ENCODE measurements at regions not wholly inside any gene's neighbourhood (a gene's known extent, or its start where the extent isn't known, plus 50 kb on each side); places are given as distances from the start of the nearest gene placed in this dataset.

DNA sequence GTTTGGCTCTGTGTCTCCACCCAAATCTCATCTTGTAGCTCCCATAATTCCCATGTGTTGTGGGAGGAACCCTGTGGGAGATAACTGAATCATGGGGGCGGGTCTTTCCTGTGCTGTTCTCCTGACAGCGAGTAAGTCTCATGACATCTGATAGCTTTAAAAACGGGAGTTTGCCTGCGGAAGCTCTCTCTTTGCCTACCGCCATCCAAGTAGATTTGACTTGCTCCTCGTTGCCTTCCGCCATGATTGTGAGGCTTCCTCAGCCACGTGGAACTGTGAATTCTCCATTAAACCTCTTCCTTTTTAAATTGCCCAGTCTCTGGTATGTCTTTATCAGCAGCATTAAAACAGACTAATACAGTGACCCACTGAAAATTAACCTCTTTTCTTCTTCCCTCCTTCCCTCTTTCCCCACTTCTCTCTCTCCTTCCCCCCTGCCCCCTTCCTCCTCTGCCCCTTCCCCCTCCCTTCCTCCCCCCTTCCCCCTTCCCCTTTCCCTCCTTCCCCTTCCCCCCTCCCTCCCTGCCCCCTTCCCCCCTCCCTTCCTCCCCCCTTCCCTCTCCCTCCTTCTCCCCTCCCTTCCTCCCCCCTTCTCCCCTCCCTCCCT is 818.8 kb downstream of the SLC4A3 start:
- no peaks in the 10 kb centered on the region for H3K27me3 ChIP-seq
- H3K27ac ChIP-seq, result no peak overlapping the region
- TF ChIP-seq POLR2A (IDR thresholded peaks at IDR 0.05), result no peak
- TF ChIP-seq CTCF (IDR thresholded peaks at IDR 0.05 in 4 of 5, conservative IDR thresholded peaks at IDR 0.05 in 1 of 5), result no peak
- H3K36me3 ChIP-seq, result no peaks in the 10 kb centered on the region
- no peak for ATAC-seq
- H3K4me3 ChIP-seq, result no peak overlapping the region
- H3K9me3 ChIP-seq, result no peaks in the 10 kb centered on the region
- no peak for DNase-seq
- no peaks in the 10 kb centered on the region for H3K4me1 ChIP-seq
- in situ Hi-C loops (cut with MboI; ENCODE audit: low sequenced_read_pairs in 4 of 4) (no loop called here), intact Hi-C loops (cut with DNase I; ENCODE audit: low total_unique reads) (no loop called here)

DNA sequence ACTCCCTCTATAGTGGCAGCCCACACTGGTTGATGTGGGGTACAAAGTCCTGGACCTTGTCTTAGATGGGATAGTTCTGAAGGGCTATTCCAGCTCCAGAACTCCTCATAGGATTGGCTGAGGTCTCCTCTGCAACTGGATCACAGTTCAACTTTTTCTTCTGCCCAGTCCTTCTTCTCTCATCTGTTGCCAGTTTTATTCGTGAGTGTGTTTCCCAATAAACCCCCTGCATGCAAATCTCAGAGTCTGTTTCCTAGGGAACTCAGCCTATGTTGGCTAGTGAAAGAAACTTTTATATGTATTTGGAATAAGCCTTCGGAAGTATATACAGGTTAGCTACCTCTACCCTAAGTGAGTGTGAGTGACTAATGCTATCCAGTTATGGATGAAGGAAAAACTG is 823.4 kb downstream of the SLC4A3 start:
- H3K36me3 ChIP-seq, result no peaks in the 10 kb centered on the region
- intact Hi-C loops (cut with DNase I; ENCODE audit: low total_unique reads), result no loop called here
- no peak overlapping the region for H3K4me3 ChIP-seq
- no peaks in the 10 kb centered on the region for H3K4me1 ChIP-seq
- no peak overlapping the region for H3K27ac ChIP-seq
- ATAC-seq (no peak), DNase-seq (no peak)
- in situ Hi-C loops (cut with MboI; ENCODE audit: low sequenced_read_pairs in 4 of 4), result no loop called here
- no peaks in the 10 kb centered on the region for H3K9me3 ChIP-seq
- no peaks in the 10 kb centered on the region for H3K27me3 ChIP-seq
- no peak for TF ChIP-seq CTCF (IDR thresholded peaks at IDR 0.05 in 4 of 5, conservative IDR thresholded peaks at IDR 0.05 in 1 of 5)
- TF ChIP-seq POLR2A (IDR thresholded peaks at IDR 0.05), result no peak

DNA sequence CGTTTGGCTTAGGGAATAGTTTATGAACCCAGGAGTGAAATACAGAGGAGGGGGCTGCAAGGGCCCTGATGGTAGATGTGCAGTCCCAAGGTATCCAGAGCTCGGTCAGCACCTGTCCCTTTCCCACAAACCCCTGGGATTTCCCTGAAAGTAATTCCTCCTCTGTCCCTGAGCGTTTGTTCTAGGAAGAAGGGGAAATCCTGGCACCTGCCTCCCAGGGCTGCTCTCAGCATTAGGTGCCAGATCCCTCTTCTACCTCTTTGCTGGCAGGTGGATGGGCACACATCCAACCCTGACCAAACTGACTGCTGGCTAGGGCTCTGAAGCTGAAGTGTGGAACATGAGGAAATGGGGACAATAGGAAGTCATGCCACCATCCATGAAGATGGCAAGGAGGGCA is 824.0 kb downstream of the SLC4A3 start:
- TF ChIP-seq CTCF (IDR thresholded peaks at IDR 0.05 in 4 of 5, conservative IDR thresholded peaks at IDR 0.05 in 1 of 5) (no peak), POLR2A (IDR thresholded peaks at IDR 0.05) (no peak)
- H3K27me3 ChIP-seq, result no peaks in the 10 kb centered on the region
- no peak for DNase-seq
- ATAC-seq, result no peak
- H3K9me3 ChIP-seq, result no peaks in the 10 kb centered on the region
- intact Hi-C loops (cut with DNase I; ENCODE audit: low total_unique reads) (no loop called here), in situ Hi-C loops (cut with MboI; ENCODE audit: low sequenced_read_pairs in 4 of 4) (no loop called here)
- H3K27ac ChIP-seq, result no peak overlapping the region
- H3K4me3 ChIP-seq, result no peak overlapping the region
- no peaks in the 10 kb centered on the region for H3K36me3 ChIP-seq
- H3K4me1 ChIP-seq, result no peaks in the 10 kb centered on the region

- no peak overlapping the region for H3K27ac ChIP-seq
- DNase-seq, result no peak
- ATAC-seq, result no peak
- TF ChIP-seq CTCF (IDR thresholded peaks at IDR 0.05 in 4 of 5, conservative IDR thresholded peaks at IDR 0.05 in 1 of 5) (no peak), POLR2A (IDR thresholded peaks at IDR 0.05) (no peak)
- no peaks in the 10 kb centered on the region for H3K4me1 ChIP-seq
- in situ Hi-C loops (cut with MboI; ENCODE audit: low sequenced_read_pairs in 4 of 4), result no loop called here
- H3K4me3 ChIP-seq, result no peak overlapping the region
- H3K27me3 ChIP-seq, result no peaks in the 10 kb centered on the region
- no peaks in the 10 kb centered on the region for H3K9me3 ChIP-seq
- H3K36me3 ChIP-seq, result no peaks in the 10 kb centered on the region
- intact Hi-C loops (cut with DNase I; ENCODE audit: low total_unique reads), result no loop called here
Measured at GRCh38 chr2:220452561-220452960, 825.1 kb downstream of the SLC4A3 start.

DNA sequence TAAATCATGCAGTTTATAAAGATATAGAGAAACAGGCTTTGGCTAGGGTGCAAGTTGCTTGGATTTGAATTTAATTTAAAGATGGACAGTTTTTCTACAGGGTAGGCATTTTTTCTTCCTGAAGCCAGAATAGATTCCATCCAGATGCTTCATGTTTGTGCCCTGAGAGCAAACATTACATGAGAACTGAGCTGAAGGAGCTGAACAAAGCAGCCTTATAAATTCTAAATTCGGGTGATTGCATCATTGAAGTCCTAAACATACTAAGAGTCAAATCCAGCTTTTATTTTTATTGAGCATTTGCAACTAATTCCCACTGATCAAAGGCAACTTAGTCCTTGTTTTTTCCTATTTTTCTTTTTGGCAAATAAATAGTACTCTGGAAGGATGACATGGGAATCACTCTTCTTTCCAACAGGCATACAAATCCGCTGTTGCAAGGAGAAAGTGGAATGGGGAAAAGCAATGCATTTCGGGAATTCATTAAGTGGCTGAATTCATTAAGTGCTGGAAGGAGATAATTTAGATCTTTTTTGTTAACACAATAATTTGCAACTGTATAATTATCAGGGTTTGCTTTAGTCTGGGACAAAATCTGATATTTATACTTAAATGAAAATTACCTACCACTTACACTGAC is 828.0 kb downstream of the SLC4A3 start:
- intact Hi-C loops (cut with DNase I; ENCODE audit: low total_unique reads) (no loop called here), in situ Hi-C loops (cut with MboI; ENCODE audit: low sequenced_read_pairs in 4 of 4) (no loop called here)
- TF ChIP-seq CTCF (IDR thresholded peaks at IDR 0.05 in 4 of 5, conservative IDR thresholded peaks at IDR 0.05 in 1 of 5) (no peak), POLR2A (IDR thresholded peaks at IDR 0.05) (no peak)
- no peaks in the 10 kb centered on the region for H3K9me3 ChIP-seq
- no peak for DNase-seq
- H3K27me3 ChIP-seq, result no peaks in the 10 kb centered on the region
- no peak for ATAC-seq
- H3K4me3 ChIP-seq, result no peak overlapping the region
- no peaks in the 10 kb centered on the region for H3K36me3 ChIP-seq
- H3K27ac ChIP-seq, result no peak overlapping the region
- no peaks in the 10 kb centered on the region for H3K4me1 ChIP-seq

Data from gastrocnemius medialis (tissue), 4 donors.